ENCODE measurements at regions not wholly inside any gene's neighbourhood (a gene's known extent, or its start where the extent isn't known, plus 50 kb on each side); places are given as distances from the start of the nearest gene placed in this dataset.
"Not testable (repeated sequence)": the region's sequence is repeated elsewhere in the genome, so short reads cannot be mapped to it uniquely, and the experiment has no call there.

DNA sequence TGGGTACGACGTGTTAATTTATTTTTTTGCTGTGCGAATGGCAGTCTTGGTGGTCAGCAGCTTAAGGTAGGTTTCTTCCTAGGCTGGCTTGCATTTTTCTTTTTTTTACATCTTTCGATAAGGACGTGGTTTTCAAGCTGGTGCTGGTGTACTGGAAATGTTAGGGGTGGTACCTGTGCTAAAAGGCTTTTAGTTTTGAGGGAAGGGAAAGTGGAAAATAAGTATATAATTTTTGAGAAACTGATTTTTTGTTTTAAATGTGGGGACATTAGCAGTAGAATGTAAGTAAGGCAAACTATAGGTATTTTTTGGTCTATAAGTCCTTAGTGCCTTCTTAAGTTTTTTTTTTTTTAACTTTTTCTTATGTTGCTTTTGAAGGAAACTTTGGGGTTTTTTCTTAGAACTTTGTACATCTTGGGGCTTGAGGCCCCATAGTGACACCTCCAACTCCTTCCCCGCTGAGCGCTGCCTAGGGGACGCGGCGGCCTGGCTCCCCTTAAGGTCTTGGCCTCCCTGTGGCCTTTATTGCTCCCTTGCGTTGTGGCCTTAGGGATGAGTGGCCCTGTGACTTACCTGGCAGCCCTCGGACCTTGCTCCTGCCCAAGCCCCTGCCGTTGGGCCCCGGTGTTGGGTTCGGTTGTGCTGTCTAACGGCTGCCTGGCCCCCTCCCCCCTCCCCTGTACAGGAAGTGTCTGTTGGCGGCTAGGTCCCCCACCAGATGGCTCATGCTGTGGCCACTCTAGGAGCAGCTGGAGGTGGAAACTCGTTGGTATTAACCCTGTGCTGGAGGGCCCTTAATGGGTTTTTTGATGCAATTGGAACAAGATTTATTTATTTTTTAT is 88.0 kb upstream of the RPRML start:
- DNase-seq (ENCODE audit: insufficient read length, low spot score) (peak; percentile 85), FAIRE-seq (no peak)

DNA sequence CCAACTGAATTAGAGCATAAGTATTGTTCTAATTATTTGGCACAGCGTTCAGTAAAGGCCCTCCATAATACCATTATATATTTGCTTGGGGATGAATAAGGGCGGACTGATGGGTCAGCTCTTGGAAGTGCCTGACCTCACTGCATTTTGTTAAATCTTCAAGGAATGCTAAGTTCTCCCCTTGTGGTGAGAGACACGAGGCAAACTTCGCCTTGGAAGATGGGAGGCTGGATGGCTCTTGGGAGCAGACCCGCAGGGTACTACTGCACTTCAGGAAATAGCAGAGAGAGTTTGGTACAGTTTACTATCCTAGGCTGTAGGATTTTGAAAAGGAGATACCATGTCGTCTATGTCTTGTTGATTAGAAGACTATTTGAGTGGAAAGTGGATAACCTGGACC is 87.0 kb upstream of the RPRML start:
- FAIRE-seq = no peak
- TF ChIP-seq, protein P1, sequence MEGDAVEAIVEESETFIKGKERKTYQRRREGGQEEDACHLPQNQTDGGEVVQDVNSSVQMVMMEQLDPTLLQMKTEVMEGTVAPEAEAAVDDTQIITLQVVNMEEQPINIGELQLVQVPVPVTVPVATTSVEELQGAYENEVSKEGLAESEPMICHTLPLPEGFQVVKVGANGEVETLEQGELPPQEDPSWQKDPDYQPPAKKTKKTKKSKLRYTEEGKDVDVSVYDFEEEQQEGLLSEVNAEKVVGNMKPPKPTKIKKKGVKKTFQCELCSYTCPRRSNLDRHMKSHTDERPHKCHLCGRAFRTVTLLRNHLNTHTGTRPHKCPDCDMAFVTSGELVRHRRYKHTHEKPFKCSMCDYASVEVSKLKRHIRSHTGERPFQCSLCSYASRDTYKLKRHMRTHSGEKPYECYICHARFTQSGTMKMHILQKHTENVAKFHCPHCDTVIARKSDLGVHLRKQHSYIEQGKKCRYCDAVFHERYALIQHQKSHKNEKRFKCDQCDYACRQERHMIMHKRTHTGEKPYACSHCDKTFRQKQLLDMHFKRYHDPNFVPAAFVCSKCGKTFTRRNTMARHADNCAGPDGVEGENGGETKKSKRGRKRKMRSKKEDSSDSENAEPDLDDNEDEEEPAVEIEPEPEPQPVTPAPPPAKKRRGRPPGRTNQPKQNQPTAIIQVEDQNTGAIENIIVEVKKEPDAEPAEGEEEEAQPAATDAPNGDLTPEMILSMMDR (IDR thresholded peaks at IDR 0.05; ENCODE audit: insufficient read depth, missing control alignments) = no peak
- DNase-seq (ENCODE audit: insufficient read length, low spot score) = no peak

More for the DNA sequence above, 88.0 kb upstream of the RPRML start:
- TF ChIP-seq, protein P1 (IDR thresholded peaks at IDR 0.05; ENCODE audit: insufficient read depth, missing control alignments) = no peak

DNA sequence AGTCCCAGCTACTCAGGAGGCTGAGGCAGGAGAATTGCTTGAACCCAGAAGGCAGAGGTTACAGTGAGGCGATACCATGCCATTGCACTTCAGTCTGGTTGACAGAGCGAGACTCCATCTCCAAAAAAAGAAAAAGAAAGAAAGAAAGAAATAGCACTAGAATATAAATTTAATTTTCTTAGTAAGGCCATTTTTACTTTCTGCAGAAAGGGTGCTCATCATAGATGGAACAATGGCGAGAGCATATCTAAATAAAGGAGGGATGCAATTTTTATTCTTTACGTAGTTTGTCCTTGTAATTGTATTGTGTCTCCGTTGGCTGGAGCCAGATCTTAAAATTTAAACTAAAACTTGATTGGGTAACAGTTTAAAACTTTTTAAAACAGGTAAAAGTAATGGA is 85.6 kb upstream of the RPRML start:
- DNase-seq (ENCODE audit: insufficient read length, low spot score) (no peak), FAIRE-seq (no peak)
- TF ChIP-seq, protein P1 (IDR thresholded peaks at IDR 0.05; ENCODE audit: insufficient read depth, missing control alignments) = no peak

DNA sequence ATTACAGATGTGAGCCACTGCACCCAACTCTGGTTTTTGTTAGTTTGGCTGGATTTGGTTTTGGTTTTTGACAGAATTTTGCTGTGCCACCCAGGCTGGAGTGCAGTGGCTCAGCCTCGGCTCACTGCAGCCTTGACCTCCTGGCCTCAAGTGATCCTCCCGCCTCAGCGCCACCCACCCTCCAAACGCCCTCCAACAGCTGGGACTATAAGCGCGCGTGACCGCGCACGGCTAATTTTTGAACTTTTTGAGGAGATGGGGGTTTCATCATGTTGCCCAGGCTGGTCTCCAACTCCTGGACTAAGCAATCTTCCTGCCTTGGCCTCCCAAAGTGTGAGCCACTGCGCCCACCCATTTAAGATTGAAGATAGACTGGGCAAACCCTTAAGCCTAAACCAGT is 84.4 kb upstream of the RPRML start:
- FAIRE-seq (no peak), DNase-seq (ENCODE audit: insufficient read length, low spot score) (no peak)
- TF ChIP-seq, protein P1 (IDR thresholded peaks at IDR 0.05; ENCODE audit: insufficient read depth, missing control alignments) = no peak

DNA sequence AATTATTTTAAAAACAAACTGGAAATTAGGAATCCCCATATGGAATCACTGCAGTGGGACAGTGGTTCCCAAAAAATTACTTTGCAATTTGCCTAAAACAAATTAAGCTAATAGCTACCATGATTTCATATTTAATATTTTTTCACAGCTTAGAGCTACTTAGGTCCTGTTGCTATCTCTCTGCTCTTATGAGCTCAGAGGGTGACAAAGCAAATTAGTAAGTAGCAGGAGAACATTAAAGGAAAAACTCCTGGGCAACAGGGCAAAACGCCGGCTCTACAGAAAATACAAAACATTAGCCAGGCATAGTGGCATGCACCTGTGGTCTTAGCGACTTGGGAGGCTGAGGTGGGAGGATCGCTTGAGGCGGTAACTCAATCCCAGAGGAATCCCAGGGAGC is 83.8 kb upstream of the RPRML start:
- not testable (repeated sequence) for DNase-seq (ENCODE audit: insufficient read length, low spot score); FAIRE-seq

DNA sequence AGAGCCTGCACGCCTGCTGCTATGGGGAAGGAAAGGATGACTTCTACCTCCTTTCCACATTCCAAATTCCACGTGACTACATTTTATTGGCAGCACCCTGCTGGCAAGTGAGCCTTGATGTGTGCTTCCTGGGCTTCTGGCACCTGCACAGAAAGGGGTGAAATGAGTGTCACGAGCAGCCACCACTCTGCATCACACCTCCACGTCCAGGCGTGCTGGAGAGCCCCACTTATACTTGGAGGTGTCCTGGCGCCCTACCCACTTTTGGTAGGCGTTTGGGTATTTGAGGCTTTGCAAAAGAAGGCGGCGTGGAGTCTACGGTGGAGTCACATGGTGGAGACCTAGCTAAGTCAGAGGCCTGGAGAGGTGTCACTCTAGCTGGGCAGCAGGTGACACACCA is 81.0 kb upstream of the RPRML start:
- not testable (repeated sequence) for DNase-seq (ENCODE audit: insufficient read length, low spot score); FAIRE-seq

DNA sequence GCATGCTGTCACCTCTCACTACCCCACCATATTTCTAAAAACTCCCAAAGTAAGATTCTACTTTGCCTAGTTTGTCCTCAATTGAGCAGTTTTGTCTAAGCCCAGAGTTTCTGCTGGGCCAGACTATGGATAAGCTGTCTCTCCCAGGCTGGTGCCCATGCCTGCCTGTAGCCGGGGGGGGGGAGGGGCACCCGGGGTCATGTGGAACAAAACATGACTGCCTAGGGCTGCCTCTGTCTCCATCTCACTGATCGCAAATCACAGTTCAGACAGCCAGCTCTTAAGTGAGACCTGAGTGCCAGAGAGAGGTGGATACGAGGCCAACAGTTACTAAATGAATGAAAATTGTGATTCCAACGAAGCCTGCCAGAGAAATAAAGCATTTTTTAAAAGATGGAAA is 78.8 kb upstream of the RPRML start:
- TF ChIP-seq, protein P1 (IDR thresholded peaks at IDR 0.05; ENCODE audit: insufficient read depth, missing control alignments) = no peak
- FAIRE-seq (no peak), DNase-seq (ENCODE audit: insufficient read length, low spot score) (no peak)

DNA sequence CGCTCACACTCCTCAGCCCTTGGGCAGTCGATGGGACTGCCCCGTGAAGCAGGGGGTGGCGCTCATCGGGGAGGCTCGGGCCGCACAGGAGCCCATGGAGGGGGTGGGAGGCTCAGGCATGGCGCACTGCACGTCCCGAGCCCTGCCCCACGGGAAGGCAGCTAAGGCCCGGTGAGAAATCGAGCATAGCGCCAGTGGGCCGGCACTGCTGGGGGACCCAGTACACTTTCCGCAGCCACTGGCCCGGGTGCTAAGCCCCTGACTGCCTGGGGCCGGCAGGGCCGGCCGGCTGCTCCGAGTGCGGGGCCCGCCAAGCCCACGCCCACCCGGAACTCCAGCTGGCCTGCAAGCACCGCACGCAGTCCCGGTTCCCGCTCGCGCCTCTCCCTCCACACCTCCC is 78.2 kb upstream of the RPRML start:
- DNase-seq (ENCODE audit: insufficient read length, low spot score); FAIRE-seq: not testable (repeated sequence)

DNA sequence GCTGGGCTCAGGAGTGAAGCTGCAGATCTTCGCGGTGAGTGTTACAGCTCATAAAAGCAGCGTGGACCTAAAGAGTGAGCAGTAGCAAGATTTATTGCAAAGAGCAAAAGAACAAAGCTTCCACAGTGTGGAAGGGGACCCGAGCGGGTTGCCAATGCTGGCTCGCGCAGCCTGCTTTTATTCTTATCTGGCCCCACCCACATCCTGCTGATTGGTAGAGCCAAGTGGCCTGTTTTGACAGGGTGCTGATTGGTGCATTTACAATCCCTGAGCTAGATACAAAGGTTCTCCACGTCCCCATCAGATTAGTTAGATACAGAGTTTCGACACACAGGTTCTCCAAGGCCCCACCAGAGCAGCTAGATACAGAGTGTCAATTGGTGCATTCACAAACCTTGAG is 77.6 kb upstream of the RPRML start:
- FAIRE-seq; DNase-seq (ENCODE audit: insufficient read length, low spot score): not testable (repeated sequence)

Measured in D721Med (cell line).